HCT116 (cell line): ENCODE measurements at regions not wholly inside any gene's neighbourhood (a gene's known extent, or its start where the extent isn't known, plus 50 kb on each side); places are given as distances from the start of the nearest gene placed in this dataset.

Experiments used
- ATAC-seq: fragments of 200-7000 bp; cut with Tn5 transposase; 2 replicates; pipeline ENCODE4 v1.9.1; 2020; ENCODE audit warnings: mild to moderate bottlenecking, moderate library complexity
- BruUV-seq: library from RNA; stranded (reverse); fragments of 400-500 nt; replicated peaks from 2 replicates; lab custom pipeline; 2021; lab: Mats Ljungman, UMichigan
- CTCF ChIA-PET: fragments of 300-600 bp; sonication (Branson Sonifier 250); formaldehyde crosslinking; loops from one replicate; lab custom pipeline; 2021; ENCODE audit warnings: antibody characterized with exemption; lab: Charles Lee
- POLR2A ChIA-PET: fragments of 300-600, 350-600 bp; sonication (Branson Sonifier 250); formaldehyde crosslinking; loops from one replicate; lab custom pipeline; 2021; ENCODE audit warnings: antibody characterized with exemption; lab: Charles Lee
- RAD21 ChIA-PET, 2 experiments: fragments of 300-600 bp; sonication (Branson Sonifier 250); formaldehyde crosslinking; loops; one replicate each; lab custom pipeline; 2023; ENCODE audit warnings: low total read pairs in 2 of 2; ENCODE audit not compliant: uncharacterized antibody in 2 of 2, unreplicated experiment in 2 of 2, low non-redundant PET in 1 of 2; lab: Charles Lee
- DNase-seq: peaks from one replicate; pipeline ENCODE4 v3.0.0-alpha.2; 2010; ENCODE audit warnings: low read depth, low spot score
- H2AFZ ChIP-seq: fragments of 200-600 bp; shearing (Covaris generic), sonication (generic); 2 replicates; pipeline ENCODE4 v1.6.1; 2017; ENCODE audit warnings: low read depth, mixed run types, mixed read lengths, antibody characterized with exemption, low read length; ENCODE audit not compliant: poor library complexity, severe bottlenecking
- H3K27ac ChIP-seq: 2 replicates; pipeline ENCODE4 v1.5.1; 2012; ENCODE audit warnings: low read depth, low read length
- H3K27me3 ChIP-seq: fragments of 200-600 bp; sonication (generic); 2 replicates; pipeline ENCODE4 v1.6.1; 2016; ENCODE audit warnings: mixed run types, low read length, mixed read lengths; ENCODE audit not compliant: insufficient read depth
- H3K36me3 ChIP-seq, 2 experiments: fragments of 200-500 bp in 1 of 2; fragments of 200-600 bp in 1 of 2; sonication (Bioruptor generic) in 1 of 2; sonication (generic) in 1 of 2; 2 replicates each; pipeline versions ENCODE4 v1.5.1 to v1.6.1; 2014 to 2016; ENCODE audit warnings: low read length in 2 of 2, inconsistent platforms in 1 of 2, mixed read lengths in 1 of 2, mixed run types in 1 of 2; ENCODE audit not compliant: insufficient read depth in 2 of 2, control insufficient read depth in 1 of 2
- H3K4me1 ChIP-seq, 2 experiments: fragments of 200-600 bp in 1 of 2; sonication (generic) in 1 of 2; 2 replicates each; pipeline versions ENCODE4 v1.5.1 to v1.6.1; 2012 to 2017; ENCODE audit warnings: low read length in 2 of 2, inconsistent platforms in 1 of 2, mild to moderate bottlenecking in 1 of 2, mixed read lengths in 1 of 2, mixed run types in 1 of 2, moderate library complexity in 1 of 2; ENCODE audit not compliant: insufficient read depth in 2 of 2, control insufficient read depth in 1 of 2
- H3K4me2 ChIP-seq: fragments of 200-600 bp; sonication (generic); 2 replicates; pipeline ENCODE4 v1.6.1; 2017; ENCODE audit warnings: mixed run types, low read length, mixed read lengths
- H3K4me3 ChIP-seq, 2 experiments: fragments of 200-600 bp in 1 of 2; sonication (generic) in 1 of 2; replicated peaks in 1 of 2; 2 replicates each; pipeline ENCODE4 v1.5.1; 2011 to 2016; ENCODE audit warnings: low read length in 2 of 2, control low read depth in 1 of 2, low read depth in 1 of 2, mild to moderate bottlenecking in 1 of 2, mixed read lengths in 1 of 2, mixed run types in 1 of 2
- H3K79me2 ChIP-seq: fragments of 200-600 bp; sonication (generic); 2 replicates; pipeline ENCODE4 v1.6.1; 2017; ENCODE audit warnings: mild to moderate bottlenecking, mixed run types, low read length, moderate library complexity, mixed read lengths; ENCODE audit not compliant: insufficient read depth
- H3K9ac ChIP-seq: fragments of 200-600 bp; sonication (generic); 2 replicates; pipeline ENCODE4 v1.6.1; 2016; ENCODE audit warnings: low read length, mixed read lengths
- H3K9me2 ChIP-seq: fragments of 200-600 bp; sonication (generic), shearing (Covaris generic); 2 replicates; pipeline ENCODE4 v1.6.1; 2017; ENCODE audit warnings: mixed run types, mild to moderate bottlenecking, moderate library complexity; ENCODE audit not compliant: insufficient read depth
- H3K9me3 ChIP-seq, 2 experiments: fragments of 200-500 bp in 1 of 2; fragments of 200-600 bp in 1 of 2; sonication (Bioruptor generic) in 1 of 2; sonication (generic) in 1 of 2; 2 replicates each; pipeline ENCODE4 v1.6.1; 2014 to 2017; ENCODE audit warnings: low read length in 2 of 2, mixed read lengths in 2 of 2, inconsistent platforms in 1 of 2, low read depth in 1 of 2, mild to moderate bottlenecking in 1 of 2, mixed run types in 1 of 2, moderate library complexity in 1 of 2; ENCODE audit not compliant: control insufficient read depth in 1 of 2, insufficient read depth in 1 of 2
- H4K20me1 ChIP-seq: fragments of 200-600 bp; sonication (generic), shearing (Covaris generic); 2 replicates; pipeline ENCODE4 v1.6.1; 2017; ENCODE audit warnings: mixed run types, mild to moderate bottlenecking, moderate library complexity; ENCODE audit not compliant: insufficient read depth
- CEBPB ChIP-seq: IDR thresholded peaks from 2 replicates; pipeline ENCODE4 v1.6.1; 2012; ENCODE audit warnings: low read depth
- EGR1 ChIP-seq: IDR thresholded peaks from 2 replicates; pipeline ENCODE4 v1.6.1; 2012; ENCODE audit warnings: low read depth
- EZH2 ChIP-seq: fragments of 200-600 bp; sonication (generic); IDR thresholded peaks from 2 replicates; pipeline ENCODE4 v1.6.1; 2017; ENCODE audit warnings: antibody characterized with exemption, mixed run types
- EZH2phosphoT487 ChIP-seq: fragments of 200-600 bp; IDR thresholded peaks from 2 replicates; pipeline ENCODE4 v1.6.1; 2018; ENCODE audit warnings: antibody characterized with exemption, borderline replicate concordance
- FOSL1 ChIP-seq: IDR thresholded peaks from 2 replicates; pipeline ENCODE4 v1.6.1; 2012; ENCODE audit warnings: low read depth
- POLR2A ChIP-seq: IDR thresholded peaks from 2 replicates; pipeline ENCODE4 v1.7.0; 2011; ENCODE audit warnings: borderline replicate concordance; ENCODE audit not compliant: insufficient read depth, insufficient read length; ENCODE audit errors: extremely low read depth
- POLR2AphosphoS5 ChIP-seq: IDR thresholded peaks from 2 replicates; pipeline ENCODE4 v1.6.1; 2011; ENCODE audit warnings: mild to moderate bottlenecking, low read depth, low read length, moderate library complexity
- RAD21 ChIP-seq: IDR thresholded peaks from 2 replicates; pipeline ENCODE4 v1.6.1; 2012; ENCODE audit warnings: low read depth, mild to moderate bottlenecking
- SIN3A ChIP-seq: IDR thresholded peaks from 2 replicates; pipeline ENCODE4 v1.6.1; 2012; ENCODE audit warnings: low read depth
- SRF ChIP-seq: IDR thresholded peaks from 2 replicates; pipeline ENCODE4 v1.6.1; 2012; ENCODE audit warnings: low read depth
- TCF7L2 ChIP-seq: IDR thresholded peaks from 2 replicates; pipeline ENCODE4 v1.7.0; 2011; ENCODE audit warnings: borderline replicate concordance, inconsistent platforms; ENCODE audit not compliant: insufficient read depth, insufficient read length; ENCODE audit errors: extremely low read depth
- ZFX ChIP-seq: fragments of 450-650 bp; IDR thresholded peaks from 2 replicates; pipeline ENCODE4 v1.6.1; 2017
- intact Hi-C: fragments of 100-400 bp; cut with micrococcal nuclease; formaldehyde crosslinking; loops from 2 replicates; pipeline ENCODE4 v1.10.0; 2022
- TF ChIP-seq, protein P1 (sequence below): IDR thresholded peaks from 2 replicates; pipeline ENCODE4 v1.6.1; 2012
- TF ChIP-seq, protein P2 (sequence below): IDR thresholded peaks from 2 replicates; pipeline ENCODE4 v1.6.1; 2011; ENCODE audit warnings: mild to moderate bottlenecking, low read length, moderate library complexity; ENCODE audit not compliant: insufficient replicate concordance; ENCODE audit errors: extremely low read depth
- TF ChIP-seq, protein P3 (sequence below): IDR thresholded peaks from 2 replicates; pipeline ENCODE4 v1.6.1; 2012; ENCODE audit warnings: low read depth

DNA sequence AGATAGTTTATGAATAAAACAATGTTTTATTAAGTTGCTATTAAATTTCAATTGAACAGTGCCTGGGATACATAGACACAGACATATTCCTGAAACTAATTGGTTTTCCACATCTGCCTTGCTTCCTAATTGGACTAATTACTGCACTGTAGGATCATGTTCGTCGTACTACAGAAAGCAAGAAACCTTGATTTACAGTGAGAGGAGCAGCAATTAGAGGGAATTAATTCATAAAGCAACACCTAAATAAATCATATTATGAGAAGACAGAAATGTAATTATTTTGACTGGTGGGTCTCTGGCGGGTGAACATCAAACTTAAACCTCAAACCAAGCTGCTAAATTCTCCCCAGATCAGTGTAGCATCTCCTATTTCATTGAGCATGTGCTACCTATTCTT is 124.6 kb upstream of the CAMK1G start:
- TF ChIP-seq RAD21 (no peak), EZH2phosphoT487 (no peak)
- TF ChIP-seq, all 23 proteins: peak for 0
- DNase-seq: no peak
- Histone ChIP-seq H3K36me3 (no peaks in the 10 kb centered on the region), H3K9ac (no peak overlapping the region), H3K9me2 (no peaks in the 10 kb centered on the region), H3K27me3 (peaks cover 19% of the 10 kb centered on the region), H3K4me2 (no peak overlapping the region), H3K79me2 (no peaks in the 10 kb centered on the region), H3K27ac (no peak overlapping the region), H3K9me3 (peaks cover 0 to 12% of the 10 kb centered on the region in 2 experiments; a peak in 1 of 4 replicates), H4K20me1 (no peaks in the 10 kb centered on the region), H3K4me3 (no peak overlapping the region), H3K4me1 (no peaks in the 10 kb centered on the region), H2AFZ (no peak overlapping the region)
- CTCF ChIA-PET: no interaction called here
- BruUV-seq: no TSS peak
- no peak for ATAC-seq
- intact Hi-C loops: no loop called here
- RAD21 ChIA-PET: no interaction called here
- POLR2A ChIA-PET: no interaction called here

DNA sequence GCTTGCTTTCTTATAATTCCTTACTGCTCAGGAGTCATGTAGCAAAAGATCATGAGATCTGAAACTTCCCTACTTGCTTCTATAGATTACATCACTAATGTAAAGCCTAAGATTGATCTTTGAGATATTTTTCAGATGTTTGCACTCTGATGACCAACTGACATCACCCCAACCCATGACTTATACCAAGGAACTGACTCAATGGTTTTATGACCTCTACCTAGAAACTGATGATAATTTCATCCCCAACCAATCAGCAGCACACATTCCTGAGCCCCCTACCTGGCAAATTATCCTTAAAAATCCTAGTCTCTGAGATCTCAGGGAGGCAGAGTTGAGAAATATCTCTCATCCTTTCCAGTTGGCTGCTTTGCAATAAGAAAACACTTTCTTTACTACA is 122.3 kb upstream of the CAMK1G start:
- peaks cover 19% of the 10 kb centered on the region for H3K27me3 ChIP-seq
- RAD21 ChIA-PET: no interaction called here
- no peak overlapping the region for H3K9ac ChIP-seq
- no peak overlapping the region for H2AFZ ChIP-seq
- no peak overlapping the region for H3K27ac ChIP-seq
- no peaks in the 10 kb centered on the region for H3K36me3 ChIP-seq
- no peak overlapping the region for H3K4me2 ChIP-seq
- peaks cover 0 to 12% of the 10 kb centered on the region in 2 experiments; a peak in 1 of 4 replicates for H3K9me3 ChIP-seq
- DNase-seq: no peak
- no peak for TF ChIP-seq RAD21
- TF ChIP-seq POLR2A: no peak
- no peak for TF ChIP-seq CEBPB
- no peak for TF ChIP-seq EGR1
- TF ChIP-seq TCF7L2: no peak
- TF ChIP-seq ZFX: no peak
- no peak for TF ChIP-seq EZH2phosphoT487
- TF ChIP-seq FOSL1: no peak
- TF ChIP-seq EZH2: no peak
- no peak for TF ChIP-seq SIN3A
- TF ChIP-seq, protein P1, sequence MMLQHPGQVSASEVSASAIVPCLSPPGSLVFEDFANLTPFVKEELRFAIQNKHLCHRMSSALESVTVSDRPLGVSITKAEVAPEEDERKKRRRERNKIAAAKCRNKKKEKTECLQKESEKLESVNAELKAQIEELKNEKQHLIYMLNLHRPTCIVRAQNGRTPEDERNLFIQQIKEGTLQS: no peak
- no peak for TF ChIP-seq SRF
- TF ChIP-seq, protein P2, sequence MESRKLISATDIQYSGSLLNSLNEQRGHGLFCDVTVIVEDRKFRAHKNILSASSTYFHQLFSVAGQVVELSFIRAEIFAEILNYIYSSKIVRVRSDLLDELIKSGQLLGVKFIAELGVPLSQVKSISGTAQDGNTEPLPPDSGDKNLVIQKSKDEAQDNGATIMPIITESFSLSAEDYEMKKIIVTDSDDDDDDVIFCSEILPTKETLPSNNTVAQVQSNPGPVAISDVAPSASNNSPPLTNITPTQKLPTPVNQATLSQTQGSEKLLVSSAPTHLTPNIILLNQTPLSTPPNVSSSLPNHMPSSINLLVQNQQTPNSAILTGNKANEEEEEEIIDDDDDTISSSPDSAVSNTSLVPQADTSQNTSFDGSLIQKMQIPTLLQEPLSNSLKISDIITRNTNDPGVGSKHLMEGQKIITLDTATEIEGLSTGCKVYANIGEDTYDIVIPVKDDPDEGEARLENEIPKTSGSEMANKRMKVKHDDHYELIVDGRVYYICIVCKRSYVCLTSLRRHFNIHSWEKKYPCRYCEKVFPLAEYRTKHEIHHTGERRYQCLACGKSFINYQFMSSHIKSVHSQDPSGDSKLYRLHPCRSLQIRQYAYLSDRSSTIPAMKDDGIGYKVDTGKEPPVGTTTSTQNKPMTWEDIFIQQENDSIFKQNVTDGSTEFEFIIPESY: no peak
- TF ChIP-seq, protein P3, sequence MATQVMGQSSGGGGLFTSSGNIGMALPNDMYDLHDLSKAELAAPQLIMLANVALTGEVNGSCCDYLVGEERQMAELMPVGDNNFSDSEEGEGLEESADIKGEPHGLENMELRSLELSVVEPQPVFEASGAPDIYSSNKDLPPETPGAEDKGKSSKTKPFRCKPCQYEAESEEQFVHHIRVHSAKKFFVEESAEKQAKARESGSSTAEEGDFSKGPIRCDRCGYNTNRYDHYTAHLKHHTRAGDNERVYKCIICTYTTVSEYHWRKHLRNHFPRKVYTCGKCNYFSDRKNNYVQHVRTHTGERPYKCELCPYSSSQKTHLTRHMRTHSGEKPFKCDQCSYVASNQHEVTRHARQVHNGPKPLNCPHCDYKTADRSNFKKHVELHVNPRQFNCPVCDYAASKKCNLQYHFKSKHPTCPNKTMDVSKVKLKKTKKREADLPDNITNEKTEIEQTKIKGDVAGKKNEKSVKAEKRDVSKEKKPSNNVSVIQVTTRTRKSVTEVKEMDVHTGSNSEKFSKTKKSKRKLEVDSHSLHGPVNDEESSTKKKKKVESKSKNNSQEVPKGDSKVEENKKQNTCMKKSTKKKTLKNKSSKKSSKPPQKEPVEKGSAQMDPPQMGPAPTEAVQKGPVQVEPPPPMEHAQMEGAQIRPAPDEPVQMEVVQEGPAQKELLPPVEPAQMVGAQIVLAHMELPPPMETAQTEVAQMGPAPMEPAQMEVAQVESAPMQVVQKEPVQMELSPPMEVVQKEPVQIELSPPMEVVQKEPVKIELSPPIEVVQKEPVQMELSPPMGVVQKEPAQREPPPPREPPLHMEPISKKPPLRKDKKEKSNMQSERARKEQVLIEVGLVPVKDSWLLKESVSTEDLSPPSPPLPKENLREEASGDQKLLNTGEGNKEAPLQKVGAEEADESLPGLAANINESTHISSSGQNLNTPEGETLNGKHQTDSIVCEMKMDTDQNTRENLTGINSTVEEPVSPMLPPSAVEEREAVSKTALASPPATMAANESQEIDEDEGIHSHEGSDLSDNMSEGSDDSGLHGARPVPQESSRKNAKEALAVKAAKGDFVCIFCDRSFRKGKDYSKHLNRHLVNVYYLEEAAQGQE: no peak
- TF ChIP-seq POLR2AphosphoS5: no peak
- POLR2A ChIA-PET: no interaction called here
- intact Hi-C loops: no loop called here
- ATAC-seq: no peak
- H4K20me1 ChIP-seq: no peaks in the 10 kb centered on the region
- no peak overlapping the region for H3K4me3 ChIP-seq
- H3K4me1 ChIP-seq: no peaks in the 10 kb centered on the region
- CTCF ChIA-PET: no interaction called here
- no peaks in the 10 kb centered on the region for H3K79me2 ChIP-seq
- BruUV-seq: no TSS peak
- H3K9me2 ChIP-seq: no peaks in the 10 kb centered on the region
